SK-N-SH treated with all-trans-retinoic acid at 6 μM for 48 hours (cell line): ENCODE measurements at regions not wholly inside any gene's neighbourhood (a gene's known extent, or its start where the extent isn't known, plus 50 kb on each side); places are given as distances from the start of the nearest gene placed in this dataset.

ENCODE experiments used
- ATAC-seq: fragments of 200-7000 bp; cut with Tn5 transposase; 3 replicates; pipeline ENCODE4 v1.9.1; 2020; ENCODE audit warnings: mild to moderate bottlenecking, moderate library complexity
- ARNTL ChIP-seq: fragments of 450-650 bp; formaldehyde crosslinking; IDR thresholded peaks from 2 replicates; pipeline ENCODE4 v1.5.0; 2020; ENCODE audit warnings: low read depth, mild to moderate bottlenecking, moderate library complexity, borderline replicate concordance
- BACH2 ChIP-seq: fragments of 250-450 bp; sonication (Bioruptor Pico); IDR thresholded peaks from 2 replicates; pipeline ENCODE4 v1.9.0; 2021; ENCODE audit warnings: mild to moderate bottlenecking, borderline replicate concordance
- CREB5 ChIP-seq: fragments of 250-450 bp; sonication (Bioruptor Pico); IDR thresholded peaks from 2 replicates; pipeline ENCODE4 v1.5.1; 2020; ENCODE audit warnings: low read depth, mild to moderate bottlenecking, moderate library complexity
- CSRNP3 ChIP-seq: fragments of 250-450 bp; sonication (Bioruptor Pico); IDR thresholded peaks from 2 replicates; pipeline ENCODE4 v1.5.1; 2021; ENCODE audit warnings: mild to moderate bottlenecking, moderate library complexity
- ESRRG ChIP-seq: fragments of 250-450 bp; sonication (Bioruptor Pico); IDR thresholded peaks from 2 replicates; pipeline ENCODE4 v1.6.1; 2021; ENCODE audit warnings: mild to moderate bottlenecking
- GLIS3 ChIP-seq: fragments of 250-450 bp; sonication (Bioruptor Pico); IDR thresholded peaks from 2 replicates; pipeline ENCODE4 v1.5.0; 2020; ENCODE audit warnings: mild to moderate bottlenecking, moderate library complexity
- ISL1 ChIP-seq: fragments of 250-450 bp; sonication (Bioruptor Pico); IDR thresholded peaks from 2 replicates; pipeline ENCODE4 v2.1.2; 2022; ENCODE audit warnings: mild to moderate bottlenecking, moderate library complexity
- OSR1 ChIP-seq: fragments of 250-450 bp; sonication (Bioruptor Pico); IDR thresholded peaks from 2 replicates; pipeline ENCODE4 v1.8.0; 2022; ENCODE audit warnings: moderate library complexity, mild to moderate bottlenecking, inconsistent platforms
- PATZ1 ChIP-seq: fragments of 250-450 bp; sonication (Bioruptor Pico); IDR thresholded peaks from 2 replicates; pipeline ENCODE4 v1.8.0; 2020; ENCODE audit warnings: mild to moderate bottlenecking, moderate library complexity, borderline replicate concordance
- POU6F1 ChIP-seq: fragments of 250-450 bp; sonication (Bioruptor Pico); IDR thresholded peaks from 2 replicates; pipeline ENCODE4 v1.8.0; 2021; ENCODE audit warnings: low read depth, mild to moderate bottlenecking, moderate library complexity, borderline replicate concordance
- PPARA ChIP-seq: fragments of 250-450 bp; sonication (Bioruptor Pico); IDR thresholded peaks from 2 replicates; pipeline ENCODE4 v1.5.0; 2020; ENCODE audit warnings: mild to moderate bottlenecking, borderline replicate concordance
- RARB ChIP-seq: fragments of 250-450 bp; sonication (Bioruptor Pico); IDR thresholded peaks from 2 replicates; pipeline ENCODE4 v1.8.0; 2021; ENCODE audit warnings: mild to moderate bottlenecking, moderate library complexity
- TCF4 ChIP-seq: fragments of 250-450 bp; sonication (Bioruptor Pico); IDR thresholded peaks from 2 replicates; pipeline ENCODE4 v1.8.0; 2021; ENCODE audit warnings: mild to moderate bottlenecking, moderate library complexity, borderline replicate concordance
- TOX ChIP-seq: fragments of 250-450 bp; sonication (Bioruptor Pico); IDR thresholded peaks from 2 replicates; pipeline ENCODE4 v1.8.0; 2021; ENCODE audit warnings: mild to moderate bottlenecking, moderate library complexity, borderline replicate concordance
- TSHZ2 ChIP-seq: fragments of 250-450 bp; sonication (Bioruptor Pico); IDR thresholded peaks from 2 replicates; pipeline ENCODE4 v1.5.0; 2020; ENCODE audit warnings: mild to moderate bottlenecking, moderate library complexity
- ZFP30 ChIP-seq: fragments of 450-650 bp; formaldehyde crosslinking; IDR thresholded peaks from 2 replicates; pipeline ENCODE4 v1.5.0; 2022; ENCODE audit warnings: mild to moderate bottlenecking, moderate library complexity
- ZNF565 ChIP-seq: fragments of 450-650 bp; formaldehyde crosslinking; conservative IDR thresholded peaks from 2 replicates; pipeline ENCODE4 v1.5.0; 2020; ENCODE audit warnings: low read depth, mild to moderate bottlenecking, moderate library complexity
- ZNF70 ChIP-seq: fragments of 450-650 bp; formaldehyde crosslinking; IDR thresholded peaks from 2 replicates; pipeline ENCODE4 v1.5.0; 2020; ENCODE audit warnings: mild to moderate bottlenecking, moderate library complexity
- ZNF8 ChIP-seq: fragments of 450-650 bp; formaldehyde crosslinking; IDR thresholded peaks from 2 replicates; pipeline ENCODE4 v1.5.0; 2020; ENCODE audit warnings: mild to moderate bottlenecking, moderate library complexity

- ATAC-seq: no peak
- TF ChIP-seq BACH2: no peak
- no peak for TF ChIP-seq ISL1 (CRISPR knock-in tag)
- TF ChIP-seq ZNF565 (CRISPR knock-in tag): no peak
- no peak for TF ChIP-seq PPARA (CRISPR knock-in tag)
These were observed 219.5 kb downstream of the CDC5L start for GRCh38 chr6:44606976-44607375.

- ATAC-seq: peak; percentile 57; the same call in 2 of the 3 replicates
- TF ChIP-seq ZFP30 (CRISPR knock-in tag): no peak
- no peak for TF ChIP-seq GLIS3 (CRISPR knock-in tag)
- no peak for TF ChIP-seq ARNTL (CRISPR knock-in tag)
- no peak for TF ChIP-seq ZNF8 (CRISPR knock-in tag)
- no peak for TF ChIP-seq CREB5 (CRISPR knock-in tag)
- no peak for TF ChIP-seq OSR1 (CRISPR knock-in tag)
- TF ChIP-seq BACH2: no peak
- TF ChIP-seq POU6F1 (CRISPR knock-in tag): no peak
- no peak for TF ChIP-seq ISL1 (CRISPR knock-in tag)
- TF ChIP-seq TCF4 (CRISPR knock-in tag): no peak
- no peak for TF ChIP-seq CSRNP3 (CRISPR knock-in tag)
- TF ChIP-seq TSHZ2 (CRISPR knock-in tag): no peak
- TF ChIP-seq PPARA (CRISPR knock-in tag): no peak
- TF ChIP-seq RARB (CRISPR knock-in tag): no peak
- no peak for TF ChIP-seq ZNF70 (CRISPR knock-in tag)
- TF ChIP-seq PATZ1 (CRISPR knock-in tag): no peak
- no peak for TF ChIP-seq ESRRG (CRISPR knock-in tag)
These were observed 220.7 kb downstream of the CDC5L start for GRCh38 chr6:44608175-44608574.

GRCh38 chr6:44609051-44609612, 221.6 kb downstream of the CDC5L start:
- TF ChIP-seq TOX (CRISPR knock-in tag): no peak
- TF ChIP-seq, all 23 proteins: peak for 0
- no peak for ATAC-seq

- no peak for ATAC-seq
- TF ChIP-seq ZNF70 (CRISPR knock-in tag) (no peak), ZNF565 (CRISPR knock-in tag) (no peak), ISL1 (CRISPR knock-in tag) (no peak)
These were observed 226.9 kb downstream of the CDC5L start for GRCh38 chr6:44614396-44614795.
